NT2/D1 (cell line): ENCODE measurements at regions not wholly inside any gene's neighbourhood (a gene's known extent, or its start where the extent isn't known, plus 50 kb on each side); places are given as distances from the start of the nearest gene placed in this dataset.

Experiments used
- SUZ12 ChIP-seq: IDR thresholded peaks from 2 replicates; pipeline ENCODE4 v1.6.1; 2011; ENCODE audit not compliant: insufficient read length, insufficient read depth; ENCODE audit errors: extremely low read depth
- YY1 ChIP-seq: IDR thresholded peaks from 2 replicates; pipeline ENCODE4 v1.6.1; 2011; ENCODE audit not compliant: insufficient read length, insufficient read depth

DNA sequence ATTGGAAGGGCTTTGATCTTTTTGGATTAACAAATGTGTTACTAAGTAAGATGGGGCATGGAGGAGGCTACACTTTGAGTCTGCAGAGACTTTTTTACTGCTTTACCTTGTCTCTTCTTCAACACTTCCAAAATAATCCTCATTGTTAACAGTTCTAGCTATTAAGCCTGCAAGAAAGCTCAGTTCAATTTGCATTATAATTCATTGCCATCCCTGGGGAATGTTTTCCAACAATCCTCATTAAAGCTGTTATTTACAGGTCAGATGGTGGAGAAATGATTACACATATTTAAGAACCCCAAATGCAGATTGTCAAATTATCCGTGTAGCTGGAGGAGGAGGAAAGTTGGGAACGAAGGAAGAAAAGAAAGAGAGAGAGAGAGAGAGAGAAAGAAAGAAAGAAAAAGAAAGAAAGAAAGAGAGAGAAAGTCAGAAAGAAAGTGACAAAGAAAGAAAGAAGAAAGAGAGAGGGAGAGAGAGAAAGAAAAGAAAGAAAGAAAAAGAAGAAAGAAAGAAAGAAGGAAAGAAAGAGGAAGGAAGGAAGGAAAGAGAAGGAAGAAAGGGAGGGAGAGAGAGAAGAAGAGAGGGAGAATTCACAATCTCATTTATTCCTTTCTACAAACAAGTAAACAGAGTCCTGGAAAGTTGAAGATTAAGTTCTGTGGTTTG is 443.9 kb downstream of the INSC start:
- TF ChIP-seq YY1 (no peak), SUZ12 (no peak)
